HG02938 (cell line): ENCODE measurements at regions not wholly inside any gene's neighbourhood (a gene's known extent, or its start where the extent isn't known, plus 50 kb on each side); places are given as distances from the start of the nearest gene placed in this dataset.
"Not testable (repeated sequence)": the region's sequence is repeated elsewhere in the genome, so short reads cannot be mapped to it uniquely, and the experiment has no call there.

Experiments used
- ATAC-seq: cut with Tn5 transposase; IDR thresholded peaks from one replicate; pipeline ENCODE4 v1.9.1; 2021; ENCODE audit warnings: mild to moderate bottlenecking, moderate library complexity; ENCODE audit not compliant: unreplicated experiment

DNA sequence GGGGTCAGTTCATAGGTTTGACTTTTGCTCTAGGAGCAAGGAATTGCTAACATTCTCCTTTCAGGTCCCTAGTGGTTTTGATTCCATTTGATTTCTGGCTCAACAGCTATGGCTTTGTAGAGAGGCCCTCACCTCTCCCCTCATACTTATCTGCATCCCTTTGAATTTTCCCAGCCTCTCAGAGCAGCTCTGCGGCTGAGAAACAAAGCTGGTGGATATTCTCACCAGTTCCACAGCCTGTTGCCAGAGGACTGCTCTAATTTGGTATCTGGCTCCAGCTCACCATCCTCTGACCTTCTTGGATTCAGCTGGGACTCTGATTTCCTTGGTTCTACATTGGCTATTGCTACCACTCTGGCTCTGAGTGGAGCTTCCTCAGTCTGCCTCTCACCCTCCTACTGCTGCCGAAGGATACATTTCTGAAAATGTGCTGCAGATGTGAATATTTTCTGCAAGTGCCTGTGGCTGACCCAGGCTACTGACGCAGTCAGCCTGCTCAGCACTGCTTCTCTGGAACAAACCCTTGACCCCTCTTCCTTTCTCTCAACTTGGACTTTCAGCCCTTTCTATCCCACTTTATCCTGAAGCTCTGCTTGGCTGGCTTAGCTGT is 110.9 kb upstream of the ENPEP start:
- ATAC-seq, result no peak

DNA sequence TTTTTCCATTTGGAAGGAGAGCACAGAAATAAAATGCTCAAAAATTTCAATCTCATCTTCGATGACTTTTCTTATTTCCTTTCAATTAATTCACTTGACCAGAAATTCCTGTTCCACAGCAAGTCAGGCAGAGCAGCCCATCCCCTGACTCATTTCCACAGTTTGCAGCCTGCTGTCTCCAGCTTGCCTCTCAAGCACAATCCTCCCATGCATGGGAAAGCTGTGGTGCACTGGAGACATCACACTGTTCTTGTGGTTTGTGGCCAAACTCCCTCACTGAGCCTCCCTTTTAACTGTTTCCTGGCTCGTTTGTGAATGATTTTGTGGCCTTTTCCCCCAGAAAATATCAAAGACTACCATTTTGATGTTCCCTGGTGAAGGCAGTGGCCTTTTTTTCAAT is 114.0 kb upstream of the ENPEP start:
- no peak for ATAC-seq

DNA sequence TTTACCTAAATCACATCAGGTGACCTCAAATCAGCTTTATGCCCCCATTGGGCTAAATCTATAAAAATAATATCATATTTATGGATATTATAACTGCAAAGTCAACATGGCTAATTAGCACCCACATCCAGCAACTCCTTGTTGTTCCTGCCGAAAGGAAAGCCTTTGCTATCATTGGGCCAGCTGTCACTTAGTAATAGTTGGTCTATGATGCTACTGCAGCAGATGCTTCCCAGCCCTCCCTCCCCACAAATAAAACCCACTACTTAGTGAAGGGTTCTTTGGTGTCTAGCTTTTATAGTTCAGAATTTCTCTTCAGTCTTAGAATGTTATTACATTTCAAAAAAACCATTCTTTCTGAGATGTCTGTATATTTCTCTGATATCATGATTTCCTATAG is 116.9 kb upstream of the ENPEP start:
- ATAC-seq, result no peak

DNA sequence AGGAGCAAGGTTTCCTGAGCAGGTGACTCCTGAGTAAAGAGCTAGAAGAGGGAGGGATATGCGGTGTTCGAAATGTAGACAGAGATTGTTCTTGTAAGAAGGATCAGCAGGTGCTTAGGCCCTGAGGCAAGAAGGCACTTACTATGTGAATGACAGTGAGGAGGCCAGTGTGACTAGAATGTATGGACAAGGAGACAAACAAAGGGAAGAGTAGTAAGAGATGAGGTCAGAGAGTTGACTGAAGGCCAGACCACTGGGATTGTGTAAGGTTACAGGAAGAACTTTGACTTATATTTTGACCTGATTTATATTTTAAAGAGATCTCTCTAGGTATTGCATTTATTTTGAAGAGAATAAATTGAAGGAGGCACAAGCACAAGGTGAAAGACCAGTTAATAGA is 118.4 kb upstream of the ENPEP start:
- ATAC-seq, result no peak

DNA sequence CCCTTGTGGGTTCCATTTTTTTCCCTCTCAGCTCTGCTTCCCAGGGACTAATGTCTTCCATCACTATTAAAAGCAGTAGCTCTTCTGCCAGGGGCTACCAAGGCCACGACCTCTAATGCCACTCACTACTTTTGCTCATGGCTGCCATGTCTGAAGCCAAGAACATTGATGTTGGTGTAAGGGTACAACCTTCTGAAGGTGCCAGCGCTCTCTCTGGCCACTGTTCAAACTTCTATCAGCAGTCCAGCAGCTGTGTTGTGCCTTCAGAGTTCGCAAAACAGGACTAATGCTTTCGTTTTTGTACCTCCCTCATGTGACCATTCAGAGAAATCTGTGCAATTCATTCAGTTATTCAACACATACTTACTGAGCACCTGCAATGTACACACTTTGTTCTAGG is 121.5 kb upstream of the ENPEP start:
- ATAC-seq, result no peak

DNA sequence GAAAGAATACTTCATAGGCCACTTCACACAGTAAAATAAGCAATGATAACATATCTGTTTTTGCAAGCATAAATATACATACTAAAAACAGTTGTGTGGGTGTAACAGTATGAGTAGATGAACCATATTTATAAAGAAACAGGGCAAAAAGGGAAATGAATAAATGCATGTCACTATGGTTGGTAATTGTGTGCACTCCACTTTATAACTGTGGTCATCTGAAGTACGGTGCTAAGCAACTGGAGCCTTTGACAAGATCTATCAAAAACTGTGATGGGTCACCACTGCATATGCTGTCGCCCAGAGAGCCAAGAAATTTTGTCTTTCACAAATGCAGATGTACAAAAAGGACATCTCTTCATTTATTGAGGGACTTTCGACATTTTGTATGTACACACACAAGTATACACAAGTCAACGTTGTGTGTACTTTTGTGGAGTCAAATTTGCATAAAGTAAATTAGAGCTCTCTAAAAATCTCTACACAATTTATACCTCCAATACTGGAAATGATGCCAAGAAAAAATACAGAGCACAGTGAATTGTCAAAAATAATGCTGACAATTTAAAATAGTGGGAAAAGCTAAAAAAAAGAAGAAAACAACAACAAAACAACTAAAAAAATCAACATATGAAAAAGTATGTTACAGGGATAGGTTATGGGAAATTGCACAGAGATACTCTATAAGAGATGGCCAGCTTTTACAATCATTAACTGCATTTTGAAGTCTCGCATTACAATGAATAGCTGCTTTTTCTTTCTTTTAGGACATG is 123.1 kb upstream of the ENPEP start:
- no peak for ATAC-seq

DNA sequence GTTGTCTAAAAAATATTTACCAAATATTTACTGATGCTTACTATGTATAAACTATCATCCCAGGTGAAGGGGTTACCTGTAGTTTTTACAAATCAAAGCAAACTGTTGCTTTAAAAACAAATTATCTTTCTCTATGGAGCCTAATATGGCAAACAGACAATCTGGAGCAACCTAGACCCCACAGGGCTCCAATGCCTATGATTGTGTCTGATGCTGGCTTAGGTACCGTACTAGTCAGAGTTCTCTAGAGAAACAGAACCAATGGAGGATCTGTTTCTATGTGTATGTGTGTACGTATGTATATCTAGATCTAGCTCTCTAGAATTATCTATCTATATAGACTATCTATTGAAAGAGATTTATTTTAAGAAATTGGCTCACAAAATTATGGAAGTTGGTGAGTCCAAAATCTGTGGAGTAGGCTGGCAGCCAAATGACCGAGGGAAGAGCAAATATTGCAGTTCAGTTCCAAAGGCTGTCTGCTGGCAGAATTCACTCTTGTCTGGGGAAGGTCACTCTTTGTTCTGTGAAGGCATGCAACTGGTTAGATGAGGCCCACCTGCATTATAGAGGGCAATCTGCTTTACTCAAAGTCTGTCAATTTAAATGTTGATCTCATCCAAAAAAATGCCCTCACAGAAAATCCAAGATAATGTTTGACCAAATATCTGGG is 127.1 kb upstream of the ENPEP start:
- no peak for ATAC-seq

DNA sequence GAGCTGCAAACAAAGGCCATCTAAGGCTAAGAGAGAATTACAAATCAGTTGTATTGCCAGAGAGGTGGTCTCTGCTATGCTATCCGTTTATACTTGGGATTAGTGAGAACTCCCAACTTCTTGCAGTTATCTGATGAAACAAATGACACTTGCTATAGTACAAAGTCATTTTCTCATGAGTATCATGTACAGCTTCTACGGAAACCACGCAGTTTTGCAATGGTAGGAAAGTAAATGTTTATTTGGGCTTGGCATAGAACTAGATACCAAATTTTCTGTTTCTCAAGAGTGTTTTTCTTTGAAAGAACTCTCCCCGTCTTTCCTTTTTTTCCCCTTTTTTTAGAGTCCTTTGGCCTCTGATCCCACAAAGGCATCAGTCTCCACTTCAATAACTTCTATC is 128.2 kb upstream of the ENPEP start:
- ATAC-seq, result no peak

DNA sequence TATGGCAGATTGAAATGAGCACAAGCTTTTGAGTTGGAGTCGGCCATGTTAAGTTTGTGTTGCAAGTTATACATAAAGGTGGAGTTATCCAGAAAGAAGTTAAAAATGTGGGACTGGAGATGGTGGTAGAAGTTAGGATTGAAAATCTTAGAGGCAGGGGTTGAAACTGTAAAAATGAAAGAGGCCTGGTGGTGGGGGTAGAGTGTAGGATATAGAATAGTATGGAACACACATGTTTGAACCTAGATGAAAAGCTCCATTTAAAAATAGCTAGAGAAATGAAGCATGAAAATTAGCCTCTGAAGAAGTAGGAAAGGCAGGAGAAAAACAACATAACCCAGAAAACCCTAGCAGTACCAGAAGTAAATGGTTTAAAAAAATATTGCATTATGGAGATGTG is 131.8 kb upstream of the ENPEP start:
- ATAC-seq, result no peak

DNA sequence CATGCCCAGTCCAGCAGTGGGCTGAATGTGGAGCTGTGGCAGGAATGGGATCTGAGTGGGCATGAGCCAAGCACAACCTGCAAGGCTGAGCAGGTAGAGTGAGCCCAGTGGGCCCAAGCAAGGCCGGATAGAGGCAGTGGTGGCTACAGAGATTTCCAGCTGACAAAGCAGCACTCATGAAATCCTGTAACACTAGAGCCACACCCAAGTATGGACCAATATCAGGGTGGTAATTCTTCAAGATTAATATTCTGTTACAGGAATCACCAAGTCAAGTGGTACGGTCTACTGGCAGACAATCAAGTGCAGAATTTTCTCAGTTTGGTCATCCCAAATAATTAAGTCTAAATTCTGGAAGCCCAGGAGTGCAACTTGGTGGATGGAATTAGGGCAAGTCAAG is 132.4 kb upstream of the ENPEP start:
- ATAC-seq, result no peak

DNA sequence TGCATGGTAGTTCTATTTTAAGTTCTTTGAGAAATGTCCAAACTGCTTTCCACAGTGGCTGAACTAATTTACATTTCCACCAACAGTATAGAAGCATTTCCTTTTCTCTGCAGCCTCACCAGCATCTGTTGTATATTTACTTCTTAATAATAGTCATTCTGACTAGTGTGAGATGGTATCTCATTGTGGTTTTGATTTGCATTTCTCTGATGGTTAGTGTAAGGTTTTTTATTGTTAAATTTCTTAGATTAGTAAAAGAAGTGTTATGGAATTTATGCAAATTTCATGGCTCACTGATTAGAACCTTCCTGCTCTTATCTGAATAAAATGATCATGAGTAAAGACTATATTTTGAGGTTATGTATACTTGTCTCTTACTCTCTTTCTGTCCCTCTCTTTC is 134.8 kb upstream of the ENPEP start:
- peak; percentile 63 for ATAC-seq

DNA sequence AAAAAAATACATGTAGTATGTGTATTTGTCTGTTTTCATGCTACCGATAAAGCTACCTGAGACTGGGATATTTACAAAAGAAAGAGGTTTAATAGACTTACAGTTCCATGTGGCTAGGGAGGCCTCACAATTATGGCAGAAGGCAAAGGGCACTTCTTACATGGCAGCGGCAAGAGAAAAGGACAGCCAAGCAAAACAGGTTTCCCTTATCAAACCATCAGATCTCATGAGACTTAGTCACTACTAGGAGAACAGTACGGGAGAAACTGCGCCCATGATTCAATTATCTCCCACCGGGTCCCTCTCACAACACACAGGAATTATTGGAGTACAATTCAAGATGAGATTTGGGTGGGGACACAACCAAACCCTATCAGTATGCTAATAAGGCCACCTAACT is 137.0 kb upstream of the ELOVL6 start:
- no peak for ATAC-seq

DNA sequence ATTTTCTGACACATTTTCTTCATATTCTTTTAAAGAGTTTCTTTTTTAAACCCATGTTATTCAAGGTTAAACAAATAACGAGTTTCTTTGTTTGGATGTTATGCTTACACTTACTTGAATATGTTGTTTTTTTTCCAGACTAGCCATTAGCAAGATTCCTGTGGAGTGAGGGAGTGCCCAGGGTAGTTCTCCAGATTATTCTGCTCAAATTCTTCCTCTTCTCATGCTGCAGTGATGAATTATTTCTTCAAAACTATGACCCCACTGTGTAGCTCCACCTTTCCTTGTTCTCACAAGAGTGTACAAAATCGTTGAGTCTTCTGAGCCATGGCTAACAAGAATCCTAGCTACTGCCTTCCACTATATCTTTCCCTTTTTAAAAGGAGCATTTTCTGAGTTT is 134.1 kb upstream of the ELOVL6 start:
- ATAC-seq, result no peak

DNA sequence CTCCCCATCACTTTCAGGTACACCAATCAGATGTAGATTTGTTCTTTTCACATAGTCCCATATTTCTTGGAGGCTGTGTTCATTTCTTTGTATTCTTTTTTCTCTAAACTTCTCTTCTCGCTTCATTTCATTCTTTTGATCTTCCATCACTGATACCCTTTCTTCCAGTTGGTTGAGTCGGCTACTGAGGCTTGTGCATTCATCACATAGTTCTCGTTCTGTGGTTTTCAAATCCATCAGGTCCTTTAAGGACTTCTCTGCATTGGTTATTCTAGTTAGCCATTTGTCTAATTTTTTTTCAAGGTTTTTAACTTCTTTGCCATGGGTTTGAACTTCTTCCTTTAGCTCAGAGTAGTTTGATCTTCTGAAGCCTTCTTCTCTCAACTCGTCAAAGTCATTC is 128.0 kb upstream of the ELOVL6 start:
- ATAC-seq, result not testable (repeated sequence)

DNA sequence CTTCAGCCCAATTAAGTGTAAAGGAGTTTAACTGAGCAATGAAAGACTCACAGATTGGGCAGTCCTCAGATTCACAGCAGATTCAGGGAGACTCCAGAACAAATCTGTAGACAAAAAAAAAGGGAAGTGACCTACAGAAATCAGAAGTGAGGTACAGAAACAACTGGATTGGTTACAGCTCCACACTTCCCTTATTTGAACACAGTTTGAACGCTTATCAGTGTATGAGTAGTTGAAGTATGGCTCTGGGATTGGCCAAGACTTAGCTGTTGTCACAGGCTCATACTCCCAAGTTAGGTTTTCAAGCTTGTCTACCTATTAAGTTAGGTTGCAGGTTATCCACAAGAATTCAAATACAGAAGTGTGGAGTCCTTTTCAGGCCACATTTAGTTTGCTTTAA is 112.4 kb upstream of the ELOVL6 start:
- no peak for ATAC-seq

DNA sequence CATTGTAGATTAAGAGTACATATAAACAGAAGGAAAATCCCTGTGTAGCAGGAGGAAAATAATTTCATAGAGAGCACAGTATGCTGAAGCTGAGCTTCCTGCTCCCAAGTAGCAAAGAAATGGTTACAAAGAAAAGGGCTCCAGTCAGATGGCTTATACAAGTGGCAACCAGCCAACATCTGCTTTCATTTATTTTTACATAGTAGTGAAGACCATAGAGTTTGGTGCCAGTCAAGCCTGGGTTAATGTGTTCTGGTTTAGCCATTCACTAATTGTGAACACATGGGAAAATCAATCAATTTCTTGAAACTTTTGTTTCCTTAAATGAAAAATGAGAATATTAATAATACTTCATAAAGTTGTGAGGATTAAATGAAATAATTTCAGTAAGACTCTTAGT is 111.3 kb upstream of the ELOVL6 start:
- no peak for ATAC-seq

DNA sequence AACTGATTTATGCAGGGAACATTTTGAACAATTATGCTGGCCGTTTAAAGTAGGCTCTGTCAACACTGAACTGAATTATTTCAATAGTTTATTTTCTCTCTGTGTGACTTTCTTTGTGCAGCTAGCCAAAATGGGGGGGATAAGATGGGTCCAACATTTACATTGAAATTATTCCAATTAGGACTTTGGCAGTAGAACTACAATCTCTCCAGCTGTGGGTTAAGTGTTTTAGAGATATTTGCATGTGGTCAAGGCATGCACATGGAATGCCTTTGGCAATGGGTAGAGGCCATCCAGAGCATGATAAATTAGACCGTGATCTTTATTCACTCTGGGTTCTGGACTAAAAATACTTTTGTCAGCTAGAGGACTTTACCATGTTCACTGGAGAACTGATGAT is 107.9 kb upstream of the ELOVL6 start:
- no peak for ATAC-seq

DNA sequence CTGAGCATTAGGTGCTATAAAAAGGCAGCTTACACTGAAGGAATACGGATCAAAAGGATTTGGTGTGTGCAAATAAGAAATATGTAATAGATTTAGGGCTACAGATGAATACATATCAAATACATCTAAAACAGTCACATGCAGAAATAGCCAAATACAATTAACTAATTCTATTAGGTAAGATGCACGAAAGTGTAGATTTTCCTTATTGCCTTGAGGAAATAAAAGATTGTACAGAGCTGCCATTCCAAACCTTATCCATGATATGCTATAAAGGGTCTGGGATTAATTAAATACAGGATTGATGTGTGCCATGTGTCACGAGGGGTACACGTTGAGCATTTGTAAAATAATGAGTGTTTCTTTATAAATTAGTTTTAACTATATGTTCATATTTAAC is 107.0 kb upstream of the ELOVL6 start:
- no peak for ATAC-seq

DNA sequence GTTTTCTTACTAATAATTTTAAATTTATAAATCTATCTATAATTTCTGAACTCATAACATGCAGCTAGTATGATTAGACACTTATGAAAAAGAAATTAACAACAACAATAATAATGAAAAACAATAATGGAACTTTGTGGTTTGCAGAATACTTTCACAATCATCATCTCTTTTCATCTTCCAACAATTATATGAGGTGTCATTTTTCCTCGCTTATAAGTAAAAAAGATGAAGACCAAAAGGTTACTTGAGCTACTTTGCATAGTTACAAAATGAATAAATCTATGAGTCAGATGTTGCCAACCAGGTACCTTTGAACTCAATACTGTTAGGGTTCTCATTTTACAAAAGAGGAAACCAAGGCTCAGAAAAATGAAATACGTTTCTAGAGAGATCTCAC is 98.5 kb upstream of the ELOVL6 start:
- ATAC-seq, result peak; percentile 92

DNA sequence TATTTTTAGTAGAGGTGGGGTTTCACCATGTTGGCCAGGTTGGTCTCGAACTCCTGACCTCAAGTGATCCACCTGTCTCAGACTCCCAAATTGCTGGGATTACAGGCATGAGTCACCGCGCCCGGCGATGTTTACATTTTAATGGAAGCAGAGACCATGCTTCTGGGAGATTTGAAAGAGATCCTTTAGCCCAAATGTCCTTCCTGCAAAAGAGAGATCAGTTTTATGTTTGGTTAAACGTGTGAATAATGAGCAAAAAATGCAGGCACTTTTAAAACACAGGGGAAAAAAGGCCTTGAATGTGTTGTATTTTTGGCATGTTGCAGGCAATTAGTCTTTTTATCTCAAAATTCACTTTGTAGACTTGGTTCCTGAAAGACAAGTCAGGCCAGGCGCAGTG is 95.8 kb upstream of the ELOVL6 start:
- no peak for ATAC-seq

DNA sequence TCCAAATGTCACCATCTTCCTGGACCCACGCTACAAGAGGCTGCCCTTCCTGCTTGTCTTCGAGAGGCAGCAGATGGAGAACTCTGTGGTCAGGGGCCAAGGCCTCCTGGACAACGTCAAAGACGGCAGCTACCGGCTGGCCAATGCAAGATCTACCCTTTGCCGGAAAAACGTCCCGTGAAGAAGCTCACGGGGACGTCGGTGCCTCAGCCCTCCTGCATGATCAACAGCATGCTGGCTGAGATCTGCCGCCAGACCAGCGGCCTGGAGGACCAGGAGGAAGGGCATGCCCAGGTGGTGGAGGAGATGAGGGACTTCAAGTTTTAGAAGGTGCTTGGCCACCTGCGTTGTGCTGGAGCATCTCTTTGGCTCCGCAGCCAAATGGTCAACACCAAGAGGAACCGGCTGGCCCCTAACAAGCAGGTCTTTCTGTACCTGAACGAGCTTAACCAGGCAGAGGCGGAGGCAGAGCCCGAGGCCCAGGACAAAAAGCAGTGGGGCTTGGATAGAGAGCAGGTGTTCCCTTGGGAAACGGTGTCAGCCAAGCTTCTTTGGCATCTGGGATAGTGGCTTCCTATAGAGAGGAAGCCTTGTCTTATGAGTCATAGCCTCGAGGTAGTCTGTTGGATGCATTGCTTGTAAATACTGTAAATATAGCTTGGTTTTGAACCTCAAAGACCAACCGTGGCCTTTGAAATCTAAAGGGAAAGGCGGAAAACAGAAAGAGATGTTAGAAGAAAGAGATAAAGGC is 94.8 kb upstream of the ELOVL6 start:
- ATAC-seq, result no peak

DNA sequence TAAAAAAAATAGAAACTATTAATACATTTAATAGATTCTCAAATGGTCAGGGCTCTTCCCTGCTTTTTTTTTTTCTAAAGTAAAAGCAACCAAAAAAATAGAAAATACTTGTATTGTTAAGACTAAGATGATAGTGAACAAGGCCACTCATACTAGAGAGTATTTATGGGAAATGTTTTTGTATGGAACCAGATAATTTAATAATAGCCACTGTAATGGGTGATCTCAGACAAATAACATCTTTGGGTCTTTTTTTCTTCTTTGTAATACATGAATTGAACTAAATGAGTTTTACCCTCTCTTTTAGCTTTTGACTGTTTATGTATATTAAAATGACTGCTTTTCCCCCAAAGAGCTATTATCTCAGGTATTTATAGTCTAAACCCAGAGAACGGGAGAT is 92.1 kb upstream of the ELOVL6 start:
- ATAC-seq, result no peak
